BJ (cell line): ENCODE measurements at regions not wholly inside any gene's neighbourhood (a gene's known extent, or its start where the extent isn't known, plus 50 kb on each side); places are given as distances from the start of the nearest gene placed in this dataset.

Experiments
- CTCF ChIA-PET: fragments of 350-600 bp; formaldehyde crosslinking; extraction: SDS; loops from one replicate; lab custom pipeline; 2021; ENCODE audit warnings: antibody characterized with exemption, inconsistent platforms; lab: Yijun Ruan, JAX
- POLR2A ChIA-PET: fragments of 300-600 bp; sonication (Branson Sonifier 250); formaldehyde crosslinking; extraction: SDS; loops from one replicate; lab custom pipeline; 2021; ENCODE audit warnings: antibody characterized with exemption; lab: Charles Lee
- DNase-seq: peaks from one replicate; pipeline ENCODE4 v3.0.0-alpha.2; 2011; ENCODE audit warnings: low read depth
- H3K27me3 ChIP-seq: 2 replicates; pipeline ENCODE4 v1.6.0; 2011; ENCODE audit warnings: low read length; ENCODE audit not compliant: control insufficient read depth, insufficient read depth
- H3K36me3 ChIP-seq: 2 replicates; pipeline ENCODE4 v1.5.1; 2011; ENCODE audit warnings: low read length; ENCODE audit not compliant: control insufficient read depth, insufficient read depth
- H3K4me3 ChIP-seq: 2 replicates; pipeline ENCODE4 v1.5.1; 2011; ENCODE audit warnings: low read depth, mild to moderate bottlenecking, control low read depth, low read length
- CTCF ChIP-seq: IDR thresholded peaks from 2 replicates; pipeline ENCODE4 v1.5.1; 2011; ENCODE audit warnings: low read depth, mild to moderate bottlenecking, control low read depth, inconsistent platforms, low read length, moderate library complexity; ENCODE audit not compliant: insufficient read depth

- no peak for TF ChIP-seq CTCF
- Histone ChIP-seq H3K36me3 (no peaks in the 10 kb centered on the region), H3K27me3 (no peaks in the 10 kb centered on the region), H3K4me3 (no peak overlapping the region)
- no peak for DNase-seq
- ChIA-PET POLR2A (no interaction called here), CTCF (no interaction called here)
Observed at GRCh38 chr7:156026603-156027002, 214.3 kb upstream of the SHH start.

DNA sequence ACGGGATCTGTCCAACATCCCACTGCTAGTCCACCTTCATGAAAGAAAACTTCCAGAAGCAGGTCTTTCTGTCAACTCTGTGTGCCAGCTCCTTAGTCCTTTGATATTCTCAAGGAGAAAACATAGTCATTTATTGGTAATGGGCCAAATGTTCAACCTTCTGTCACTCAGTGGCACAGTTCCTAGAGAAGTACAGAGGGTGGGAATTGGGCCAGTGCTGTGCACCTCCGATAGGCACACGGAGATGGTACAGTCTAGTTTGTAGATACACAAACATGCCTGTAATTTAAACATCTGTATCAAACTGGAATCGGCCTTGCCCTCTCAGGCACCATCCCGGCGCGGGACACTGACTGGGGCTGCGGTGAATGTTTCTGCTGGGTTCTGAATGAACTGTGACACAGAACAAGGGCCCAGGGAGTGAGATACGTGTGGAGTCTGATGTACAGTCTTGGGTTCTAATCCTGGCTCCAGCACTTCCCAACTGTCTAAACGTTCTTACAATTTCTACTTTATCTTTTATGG lies 213.9 kb upstream of the SHH start:
- Histone ChIP-seq H3K36me3 (no peaks in the 10 kb centered on the region), H3K27me3 (no peaks in the 10 kb centered on the region), H3K4me3 (no peak overlapping the region)
- TF ChIP-seq CTCF: no peak
- ChIA-PET CTCF (no interaction called here), POLR2A (no interaction called here)
- DNase-seq: no peak

- no peaks in the 10 kb centered on the region for H3K27me3 ChIP-seq
- no peak for DNase-seq
- POLR2A ChIA-PET: no interaction called here
- CTCF ChIA-PET: no interaction called here
- TF ChIP-seq CTCF: no peak
- H3K4me3 ChIP-seq: no peak overlapping the region
- no peaks in the 10 kb centered on the region for H3K36me3 ChIP-seq
Observed at GRCh38 chr7:156025675-156026074, 213.4 kb upstream of the SHH start.

GRCh38 chr7:156024201-156024600 lies 211.9 kb upstream of the SHH start:
- no peak for DNase-seq
- TF ChIP-seq CTCF: no peak
- POLR2A ChIA-PET: no interaction called here
- Histone ChIP-seq H3K36me3 (no peaks in the 10 kb centered on the region), H3K4me3 (no peak overlapping the region), H3K27me3 (no peaks in the 10 kb centered on the region)
- CTCF ChIA-PET: no interaction called here

GRCh38 chr7:156022483-156023459 lies 210.5 kb upstream of the SHH start:
- no peak overlapping the region for H3K4me3 ChIP-seq
- no peaks in the 10 kb centered on the region for H3K36me3 ChIP-seq
- DNase-seq: no peak
- H3K27me3 ChIP-seq: no peaks in the 10 kb centered on the region
- ChIA-PET POLR2A (no interaction called here), CTCF (no interaction called here)
- no peak for TF ChIP-seq CTCF
